Ramos (cell line): ENCODE measurements at regions not wholly inside any gene's neighbourhood (a gene's known extent, or its start where the extent isn't known, plus 50 kb on each side); places are given as distances from the start of the nearest gene placed in this dataset.

Source experiments
- in situ Hi-C: fragments of 300-500 bp; cut with MboI; formaldehyde crosslinking; loops from one replicate; pipeline ENCODE4 v1.14.3; 2022; ENCODE audit warnings: low sequenced_read_pairs; ENCODE audit not compliant: unreplicated experiment

GRCh38 chr6:145252737-145253136 is 482.6 kb downstream of the EPM2A start:
- in situ Hi-C loops = no loop called here

- in situ Hi-C loops = no loop called here
Measured at GRCh38 chr6:145254649-145255401, 480.5 kb downstream of the EPM2A start.

- in situ Hi-C loops = no loop called here
Measured at GRCh38 chr6:145257704-145258103, 477.6 kb downstream of the EPM2A start.

- in situ Hi-C loops = no loop called here
Measured at GRCh38 chr6:145258122-145258521, 477.2 kb downstream of the EPM2A start.

- in situ Hi-C loops = no loop called here
Measured at GRCh38 chr6:145260484-145261175, 474.7 kb downstream of the EPM2A start.

- in situ Hi-C loops = no loop called here
Measured at GRCh38 chr6:145261758-145262157, 473.6 kb downstream of the EPM2A start.

- in situ Hi-C loops = no loop called here
Measured at GRCh38 chr6:145262771-145263170, 472.5 kb downstream of the EPM2A start.

GRCh38 chr6:145263778-145264211 is 471.5 kb downstream of the EPM2A start:
- in situ Hi-C loops = no loop called here

- in situ Hi-C loops = no loop called here
Measured at GRCh38 chr6:145266432-145267075, 468.8 kb downstream of the EPM2A start.

GRCh38 chr6:145267076-145267867 is 468.0 kb downstream of the EPM2A start:
- in situ Hi-C loops = no loop called here

GRCh38 chr6:145270464-145270863 is 464.9 kb downstream of the EPM2A start:
- in situ Hi-C loops = no loop called here

- in situ Hi-C loops = no loop called here
Measured at GRCh38 chr6:145271040-145271439, 464.3 kb downstream of the EPM2A start.

- in situ Hi-C loops = no loop called here
Measured at GRCh38 chr6:145271577-145271976, 463.7 kb downstream of the EPM2A start.

- in situ Hi-C loops = no loop called here
Measured at GRCh38 chr6:145272246-145272645, 463.1 kb downstream of the EPM2A start.

- in situ Hi-C loops = no loop called here
Measured at GRCh38 chr6:145273136-145273535, 462.2 kb downstream of the EPM2A start.

- in situ Hi-C loops = no loop called here
Measured at GRCh38 chr6:145274083-145274482, 461.2 kb downstream of the EPM2A start.

- in situ Hi-C loops = no loop called here
Measured at GRCh38 chr6:145275019-145275418, 460.3 kb downstream of the EPM2A start.

GRCh38 chr6:145275787-145276186 is 459.5 kb downstream of the EPM2A start:
- in situ Hi-C loops = no loop called here

GRCh38 chr6:145276756-145277155 is 458.6 kb downstream of the EPM2A start:
- in situ Hi-C loops = no loop called here

GRCh38 chr6:145277358-145278086 is 457.8 kb downstream of the EPM2A start:
- in situ Hi-C loops = no loop called here
